ENCODE measurements at regions not wholly inside any gene's neighbourhood (a gene's known extent, or its start where the extent isn't known, plus 50 kb on each side); places are given as distances from the start of the nearest gene placed in this dataset.
A peak's percentile ranks its signal among the peaks of the same experiment; 100 is the strongest.

GRCh38 chr11:92324890-92325289 is 100.3 kb downstream of the FAT3 start:
- Mint-ChIP-seq H3K4me3 (no peak overlapping the region), H3K27ac (no peak overlapping the region), H3K27me3 (ENCODE audit: insufficient read depth, low read depth) (no peaks in the 10 kb centered on the region), H3K4me1 (peaks cover 14% of the 10 kb centered on the region), H3K36me3 (peaks cover 17% of the 10 kb centered on the region), H3K9me3 (peaks cover 22% of the 10 kb centered on the region)
- H3K27ac ChIP-seq, result no peak overlapping the region
- H3K79me2 ChIP-seq (ENCODE audit: low read depth), result no peaks in the 10 kb centered on the region
- no peak overlapping the region for H3K4me3 ChIP-seq
- peaks cover 8% of the 10 kb centered on the region for H3F3A ChIP-seq (ENCODE audit: low read depth)
- H3K9me3 ChIP-seq (ENCODE audit: low read depth), result no peaks in the 10 kb centered on the region
- no peak overlapping the region for H2AFZ ChIP-seq (replicated peaks)
- H3K9ac ChIP-seq, result no peak overlapping the region
- peaks cover 9% of the 10 kb centered on the region for H3K4me1 ChIP-seq
- H3K36me3 ChIP-seq, result no peaks in the 10 kb centered on the region
- no peak for DNase-seq (ENCODE audit: low spot score)
- TF ChIP-seq CTCF (IDR thresholded peaks at IDR 0.05) (no peak), EZH2phosphoT487 (IDR thresholded peaks at IDR 0.05) (no peak), EZH2 (IDR thresholded peaks at IDR 0.05) (no peak)
- H3K27me3 ChIP-seq, result no peaks in the 10 kb centered on the region
- H3K4me2 ChIP-seq, result no peak overlapping the region
- no peaks in the 10 kb centered on the region for H4K20me1 ChIP-seq (ENCODE audit: low read depth)

GRCh38 chr11:92325416-92325815 is 100.8 kb downstream of the FAT3 start:
- Histone ChIP-seq H3K4me1 (peaks cover 15% of the 10 kb centered on the region), H3K4me2 (no peak overlapping the region), H3K9me3 (ENCODE audit: low read depth) (no peaks in the 10 kb centered on the region), H2AFZ (replicated peaks) (no peak overlapping the region), H3K27me3 (no peaks in the 10 kb centered on the region), H3K36me3 (no peaks in the 10 kb centered on the region), H3K4me3 (no peak overlapping the region), H3K27ac (no peak overlapping the region), H3F3A (ENCODE audit: low read depth) (peaks cover 8% of the 10 kb centered on the region), H4K20me1 (ENCODE audit: low read depth) (no peaks in the 10 kb centered on the region), H3K9ac (no peak overlapping the region), H3K79me2 (ENCODE audit: low read depth) (no peaks in the 10 kb centered on the region)
- no peaks in the 10 kb centered on the region for H3K27me3 Mint-ChIP-seq (ENCODE audit: insufficient read depth, low read depth)
- peaks cover 17% of the 10 kb centered on the region for H3K36me3 Mint-ChIP-seq
- no peak for DNase-seq (ENCODE audit: low spot score)
- H3K27ac Mint-ChIP-seq, result no peak overlapping the region
- no peak for TF ChIP-seq EZH2 (IDR thresholded peaks at IDR 0.05)
- no peak for TF ChIP-seq CTCF (IDR thresholded peaks at IDR 0.05)
- TF ChIP-seq EZH2phosphoT487 (IDR thresholded peaks at IDR 0.05), result no peak
- H3K4me3 Mint-ChIP-seq, result no peak overlapping the region
- peaks cover 22% of the 10 kb centered on the region for H3K9me3 Mint-ChIP-seq
- H3K4me1 Mint-ChIP-seq, result peaks cover 19% of the 10 kb centered on the region

GRCh38 chr11:92329137-92329536 is 104.5 kb downstream of the FAT3 start:
- Histone ChIP-seq H3K79me2 (ENCODE audit: low read depth) (no peaks in the 10 kb centered on the region), H3K4me2 (no peak overlapping the region), H3K4me3 (no peak overlapping the region), H3K9me3 (ENCODE audit: low read depth) (no peaks in the 10 kb centered on the region), H4K20me1 (ENCODE audit: low read depth) (no peaks in the 10 kb centered on the region), H3K4me1 (peaks cover 18% of the 10 kb centered on the region), H2AFZ (replicated peaks) (no peak overlapping the region), H3K27me3 (no peaks in the 10 kb centered on the region), H3K36me3 (no peaks in the 10 kb centered on the region), H3K9ac (no peak overlapping the region), H3K27ac (peak overlapping the region; percentile 52), H3F3A (ENCODE audit: low read depth) (peaks cover 8% of the 10 kb centered on the region)
- peaks cover 4% of the 10 kb centered on the region for H3K9me3 Mint-ChIP-seq
- H3K36me3 Mint-ChIP-seq, result peaks cover 10% of the 10 kb centered on the region
- H3K27me3 Mint-ChIP-seq (ENCODE audit: insufficient read depth, low read depth), result no peaks in the 10 kb centered on the region
- no peak overlapping the region for H3K27ac Mint-ChIP-seq
- peaks cover 48% of the 10 kb centered on the region for H3K4me1 Mint-ChIP-seq
- TF ChIP-seq CTCF (IDR thresholded peaks at IDR 0.05), result no peak
- no peak for TF ChIP-seq EZH2phosphoT487 (IDR thresholded peaks at IDR 0.05)
- no peak for TF ChIP-seq EZH2 (IDR thresholded peaks at IDR 0.05)
- DNase-seq (ENCODE audit: low spot score), result no peak
- no peak overlapping the region for H3K4me3 Mint-ChIP-seq
